HG03159 (cell line): ENCODE measurements at regions not wholly inside any gene's neighbourhood (a gene's known extent, or its start where the extent isn't known, plus 50 kb on each side); places are given as distances from the start of the nearest gene placed in this dataset.
"Not testable (repeated sequence)": the region's sequence is repeated elsewhere in the genome, so short reads cannot be mapped to it uniquely, and the experiment has no call there.

Experiments used
- ATAC-seq: cut with Tn5 transposase; IDR thresholded peaks from one replicate; pipeline ENCODE4 v1.9.1; 2021; ENCODE audit warnings: mild to moderate bottlenecking, moderate library complexity; ENCODE audit not compliant: unreplicated experiment

- ATAC-seq: no peak
Measured at GRCh38 chr1:114270282-114270681, 116.6 kb upstream of the SYT6 start.

- ATAC-seq: no peak
Measured at GRCh38 chr1:114269539-114269938, 115.9 kb upstream of the SYT6 start.

- ATAC-seq: peak; percentile 94
Measured at GRCh38 chr1:114263343-114263742, 109.7 kb upstream of the SYT6 start.

- ATAC-seq: no peak
Measured at GRCh38 chr1:114262337-114262736, 108.7 kb upstream of the SYT6 start.

GRCh38 chr1:114260805-114261484, 107.3 kb upstream of the SYT6 start:
- ATAC-seq: no peak

GRCh38 chr1:114259511-114260160, 106.0 kb upstream of the SYT6 start:
- ATAC-seq: no peak

- no peak for ATAC-seq
Measured at GRCh38 chr1:114258633-114259032, 105.0 kb upstream of the SYT6 start.

- no peak for ATAC-seq
Measured at GRCh38 chr1:114258074-114258473, 104.4 kb upstream of the SYT6 start.

GRCh38 chr1:114257554-114257953, 103.9 kb upstream of the SYT6 start:
- no peak for ATAC-seq

GRCh38 chr1:114253900-114254299, 100.2 kb upstream of the SYT6 start:
- ATAC-seq: no peak

- no peak for ATAC-seq
Measured at GRCh38 chr1:114251573-114251939, 97.9 kb upstream of the SYT6 start.

- no peak for ATAC-seq
Measured at GRCh38 chr1:114250683-114251572, 97.3 kb upstream of the SYT6 start.

- no peak for ATAC-seq
Measured at GRCh38 chr1:114249691-114250090, 96.0 kb upstream of the SYT6 start.

GRCh38 chr1:114248162-114248561, 94.5 kb upstream of the SYT6 start:
- ATAC-seq: no peak

- ATAC-seq: not testable (repeated sequence)
Measured at GRCh38 chr1:114242531-114243210, 89.0 kb upstream of the SYT6 start.

- ATAC-seq: no peak
Measured at GRCh38 chr1:114238053-114238452, 84.4 kb upstream of the SYT6 start.

- no peak for ATAC-seq
Measured at GRCh38 chr1:114236517-114236916, 82.8 kb upstream of the SYT6 start.

GRCh38 chr1:114235960-114236359, 82.3 kb upstream of the SYT6 start:
- no peak for ATAC-seq

GRCh38 chr1:114235281-114235680, 81.6 kb upstream of the SYT6 start:
- no peak for ATAC-seq

GRCh38 chr1:114234408-114235124, 80.9 kb upstream of the SYT6 start:
- ATAC-seq: peak; percentile 72

- ATAC-seq: no peak
Measured at GRCh38 chr1:114232691-114233090, 79.0 kb upstream of the SYT6 start.
